HFF-Myc (cell line): ENCODE measurements at regions not wholly inside any gene's neighbourhood (a gene's known extent, or its start where the extent isn't known, plus 50 kb on each side); places are given as distances from the start of the nearest gene placed in this dataset.

Source experiments
- DNase-seq: peaks from one replicate; pipeline ENCODE4 v3.0.0-alpha.2; 2011; ENCODE audit warnings: low read depth; ENCODE audit errors: extremely low read depth
- H3K4me3 ChIP-seq: replicated peaks from 2 replicates; pipeline ENCODE4 v1.5.1; 2011; ENCODE audit warnings: low read depth, mild to moderate bottlenecking, control low read depth, low read length
- TF ChIP-seq, protein P1 (sequence below): IDR thresholded peaks from 2 replicates; pipeline ENCODE4 v1.5.1; 2012; ENCODE audit warnings: mild to moderate bottlenecking, low read depth, low read length, control low read depth; ENCODE audit errors: missing control alignments

DNA sequence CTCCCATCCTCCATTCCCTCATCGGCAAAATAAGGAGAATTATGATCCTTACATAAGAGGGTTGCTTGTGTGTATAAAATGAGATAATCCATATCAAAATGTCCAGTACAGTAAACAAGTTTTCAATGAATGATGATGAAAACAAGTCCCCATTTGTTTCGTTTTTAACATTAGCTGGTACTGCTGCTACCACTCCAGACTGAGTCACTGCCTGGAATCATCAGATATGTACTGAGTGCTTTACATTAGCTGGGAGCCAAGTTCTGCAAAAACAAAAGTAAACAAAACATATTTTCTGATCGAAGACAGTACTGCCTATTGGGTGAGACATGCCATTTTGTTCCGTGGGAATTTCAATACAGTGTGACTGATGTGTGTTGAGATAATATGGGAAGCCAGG, 123.2 kb upstream of the IGFBP7 start:
- no peak overlapping the region for H3K4me3 ChIP-seq
- no peak for DNase-seq
- TF ChIP-seq, protein P1, sequence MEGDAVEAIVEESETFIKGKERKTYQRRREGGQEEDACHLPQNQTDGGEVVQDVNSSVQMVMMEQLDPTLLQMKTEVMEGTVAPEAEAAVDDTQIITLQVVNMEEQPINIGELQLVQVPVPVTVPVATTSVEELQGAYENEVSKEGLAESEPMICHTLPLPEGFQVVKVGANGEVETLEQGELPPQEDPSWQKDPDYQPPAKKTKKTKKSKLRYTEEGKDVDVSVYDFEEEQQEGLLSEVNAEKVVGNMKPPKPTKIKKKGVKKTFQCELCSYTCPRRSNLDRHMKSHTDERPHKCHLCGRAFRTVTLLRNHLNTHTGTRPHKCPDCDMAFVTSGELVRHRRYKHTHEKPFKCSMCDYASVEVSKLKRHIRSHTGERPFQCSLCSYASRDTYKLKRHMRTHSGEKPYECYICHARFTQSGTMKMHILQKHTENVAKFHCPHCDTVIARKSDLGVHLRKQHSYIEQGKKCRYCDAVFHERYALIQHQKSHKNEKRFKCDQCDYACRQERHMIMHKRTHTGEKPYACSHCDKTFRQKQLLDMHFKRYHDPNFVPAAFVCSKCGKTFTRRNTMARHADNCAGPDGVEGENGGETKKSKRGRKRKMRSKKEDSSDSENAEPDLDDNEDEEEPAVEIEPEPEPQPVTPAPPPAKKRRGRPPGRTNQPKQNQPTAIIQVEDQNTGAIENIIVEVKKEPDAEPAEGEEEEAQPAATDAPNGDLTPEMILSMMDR: no peak

DNA sequence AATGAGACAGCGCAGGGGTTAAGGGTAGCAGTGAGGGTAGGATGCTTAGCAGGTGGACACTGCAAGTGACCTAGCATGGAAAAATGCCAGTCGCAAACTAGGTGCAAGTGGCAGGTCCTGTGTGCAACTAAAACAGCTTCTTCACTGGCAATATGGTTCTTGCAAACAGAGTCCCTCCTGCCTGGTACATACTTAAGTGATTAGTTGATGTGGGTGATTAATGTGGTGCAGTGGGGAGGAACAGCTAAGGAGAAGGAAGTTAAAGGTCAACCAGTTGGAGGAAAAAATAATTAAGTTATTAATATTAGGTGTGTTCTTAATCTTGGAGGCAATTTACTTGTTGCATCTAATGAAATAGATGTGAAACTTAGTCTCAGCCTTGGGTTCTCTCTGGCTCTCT, 121.6 kb upstream of the IGFBP7 start:
- DNase-seq: no peak

DNA sequence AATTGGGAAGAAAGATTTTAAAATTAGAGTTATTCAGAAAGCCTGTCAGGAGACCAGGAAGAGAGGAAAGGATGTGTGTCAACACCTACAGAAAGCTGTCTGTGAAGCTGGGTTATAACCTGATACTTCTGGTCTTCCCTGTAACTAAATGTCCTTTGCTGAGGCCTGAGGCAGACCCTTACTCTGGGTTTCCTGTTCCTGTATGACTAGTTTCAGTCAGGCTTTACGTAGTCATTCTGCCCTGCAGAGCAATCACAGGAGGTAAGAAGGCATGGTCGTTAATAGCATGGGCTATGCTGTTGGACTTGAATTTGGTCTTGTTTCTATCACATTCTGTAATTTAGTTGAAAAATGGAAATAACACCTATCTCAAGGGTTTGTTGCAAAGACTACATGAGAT, 110.5 kb upstream of the IGFBP7 start:
- DNase-seq: no peak
- TF ChIP-seq, protein P1: no peak
- H3K4me3 ChIP-seq: no peak overlapping the region

More for the DNA sequence above, 121.6 kb upstream of the IGFBP7 start:
- TF ChIP-seq, protein P1: no peak
- H3K4me3 ChIP-seq: no peak overlapping the region

DNA sequence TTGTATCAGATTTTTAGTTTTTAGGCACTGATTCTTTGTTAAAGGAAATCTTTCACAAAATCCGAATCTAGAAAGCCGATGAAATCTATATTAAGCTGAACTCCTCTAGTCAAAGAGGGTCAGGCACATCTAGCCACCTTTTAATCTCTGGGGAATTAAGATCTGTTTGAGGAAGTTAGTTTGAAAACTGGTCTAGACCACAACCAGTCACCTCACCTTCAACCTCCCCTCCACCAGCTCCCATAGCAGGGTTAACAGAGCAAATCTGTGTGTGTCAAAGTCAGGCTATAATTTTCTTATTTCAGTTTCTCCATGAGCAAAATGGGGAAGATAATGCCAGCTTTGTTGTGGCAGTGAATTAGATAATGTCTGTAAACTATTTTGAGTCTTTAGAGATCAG, 110.0 kb upstream of the IGFBP7 start:
- H3K4me3 ChIP-seq: no peak overlapping the region
- DNase-seq: no peak
- TF ChIP-seq, protein P1: no peak

DNA sequence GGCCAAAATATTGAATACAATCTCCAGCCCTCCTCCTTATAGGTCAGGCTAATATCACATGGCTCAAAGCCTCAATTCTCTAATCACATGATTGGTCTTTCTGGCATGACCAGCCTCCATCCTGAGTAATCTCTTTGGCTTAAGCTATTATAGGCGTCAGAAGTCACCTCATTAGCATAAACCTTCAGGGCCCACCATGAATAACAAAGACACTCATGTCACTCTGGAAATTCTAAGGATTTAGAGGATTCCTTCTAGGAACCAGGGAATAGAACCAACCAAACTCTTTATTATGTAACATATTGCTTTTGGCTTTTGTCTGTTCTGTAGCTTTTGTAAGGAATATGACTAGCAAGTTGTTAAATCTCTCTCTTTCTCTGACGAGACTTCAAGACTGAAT, 109.2 kb upstream of the IGFBP7 start:
- DNase-seq: no peak
- TF ChIP-seq, protein P1: no peak

DNA sequence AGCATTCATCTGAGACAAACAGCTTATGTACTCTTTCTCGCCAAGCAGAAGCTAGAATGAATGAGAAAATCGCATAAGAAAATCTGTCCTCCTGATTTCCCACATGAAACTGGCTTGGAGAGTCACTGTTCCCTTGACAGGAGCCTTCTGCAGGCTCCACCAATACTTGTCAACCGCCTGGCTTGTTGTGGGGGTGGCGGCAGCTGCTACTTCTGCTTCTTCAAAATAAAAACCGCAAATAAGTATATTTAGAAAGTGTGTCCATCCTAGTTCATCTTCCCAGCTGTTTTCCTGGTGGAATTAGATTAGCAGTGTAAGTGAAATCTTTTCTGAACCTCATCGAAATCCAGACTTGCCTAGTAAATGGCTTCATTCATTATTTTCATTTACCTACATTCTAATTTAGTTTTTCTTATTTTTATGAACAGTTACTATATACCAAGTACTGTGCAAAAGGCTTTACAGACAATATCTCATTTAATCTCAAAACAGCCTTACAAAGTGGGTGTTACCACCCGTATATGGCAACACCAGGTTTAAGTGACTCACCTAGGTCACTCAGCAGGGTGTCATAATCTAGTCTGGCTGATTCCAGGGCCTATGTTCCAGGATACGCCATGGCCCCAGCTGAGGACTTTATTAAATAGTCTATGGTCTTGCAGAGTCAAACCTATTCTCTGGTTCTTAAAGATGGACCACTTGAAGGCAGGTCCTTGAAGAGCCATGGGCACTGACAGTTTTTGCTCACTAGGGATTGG, 104.6 kb upstream of the IGFBP7 start:
- TF ChIP-seq, protein P1: no peak
- no peak overlapping the region for H3K4me3 ChIP-seq
- no peak for DNase-seq

More for the DNA sequence above, 109.2 kb upstream of the IGFBP7 start:
- no peak overlapping the region for H3K4me3 ChIP-seq

DNA sequence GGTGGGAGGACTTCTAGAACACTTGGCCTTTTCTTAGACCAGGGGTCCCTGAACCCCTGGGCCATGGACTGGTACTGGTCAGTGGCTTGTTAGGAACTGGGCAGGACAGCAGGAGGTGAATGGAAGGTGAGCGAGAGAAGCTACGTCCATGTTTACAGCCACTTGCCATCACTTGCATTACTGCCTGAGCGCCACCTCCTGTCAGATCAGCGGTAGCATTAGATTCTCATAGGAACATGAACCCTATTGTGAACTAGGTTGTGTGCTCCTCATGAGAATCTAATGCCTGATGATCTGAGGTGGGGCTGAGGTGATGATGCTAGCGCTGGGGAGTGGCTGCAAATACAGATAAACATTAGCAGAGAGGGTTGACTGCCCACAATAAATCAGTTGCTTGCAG, 100.9 kb upstream of the IGFBP7 start:
- TF ChIP-seq, protein P1: no peak
- no peak overlapping the region for H3K4me3 ChIP-seq
- no peak for DNase-seq
